HG02610 (cell line): ENCODE measurements at regions not wholly inside any gene's neighbourhood (a gene's known extent, or its start where the extent isn't known, plus 50 kb on each side); places are given as distances from the start of the nearest gene placed in this dataset.
"Not testable (repeated sequence)": the region's sequence is repeated elsewhere in the genome, so short reads cannot be mapped to it uniquely, and the experiment has no call there.

Source experiments
- ATAC-seq: cut with Tn5 transposase; IDR thresholded peaks from one replicate; pipeline ENCODE4 v1.9.1; 2021; ENCODE audit warnings: mild to moderate bottlenecking, moderate library complexity; ENCODE audit not compliant: unreplicated experiment

GRCh38 chr3:75311306-75311705, 352.8 kb upstream of the FRG2C start:
- not testable (repeated sequence) for ATAC-seq

GRCh38 chr3:75312469-75312868, 351.7 kb upstream of the FRG2C start:
- not testable (repeated sequence) for ATAC-seq

GRCh38 chr3:75319776-75320175, 344.4 kb upstream of the FRG2C start:
- ATAC-seq: not testable (repeated sequence)

GRCh38 chr3:75320369-75320768, 343.8 kb upstream of the FRG2C start:
- no peak for ATAC-seq

GRCh38 chr3:75321060-75321459, 343.1 kb upstream of the FRG2C start:
- no peak for ATAC-seq

GRCh38 chr3:75323936-75324335, 340.2 kb upstream of the FRG2C start:
- not testable (repeated sequence) for ATAC-seq

GRCh38 chr3:75325716-75326115, 338.4 kb upstream of the FRG2C start:
- no peak for ATAC-seq

- ATAC-seq: no peak
Measured at GRCh38 chr3:75327453-75327852, 336.7 kb upstream of the FRG2C start.

- ATAC-seq: no peak
Measured at GRCh38 chr3:75329476-75330097, 334.5 kb upstream of the FRG2C start.

GRCh38 chr3:75330446-75330845, 333.7 kb upstream of the FRG2C start:
- ATAC-seq: not testable (repeated sequence)

GRCh38 chr3:75332090-75332489, 332.0 kb upstream of the FRG2C start:
- ATAC-seq: not testable (repeated sequence)

- ATAC-seq: no peak
Measured at GRCh38 chr3:75332794-75333193, 331.3 kb upstream of the FRG2C start.

- no peak for ATAC-seq
Measured at GRCh38 chr3:75334299-75334698, 329.8 kb upstream of the FRG2C start.

GRCh38 chr3:75337226-75337900, 326.8 kb upstream of the FRG2C start:
- no peak for ATAC-seq

GRCh38 chr3:75338342-75338741, 325.8 kb upstream of the FRG2C start:
- no peak for ATAC-seq

- no peak for ATAC-seq
Measured at GRCh38 chr3:75341324-75342067, 322.6 kb upstream of the FRG2C start.

- ATAC-seq: no peak
Measured at GRCh38 chr3:75342425-75342824, 321.7 kb upstream of the FRG2C start.

GRCh38 chr3:75350536-75350935, 313.6 kb upstream of the FRG2C start:
- not testable (repeated sequence) for ATAC-seq

- not testable (repeated sequence) for ATAC-seq
Measured at GRCh38 chr3:75362086-75362784, 301.9 kb upstream of the FRG2C start.

GRCh38 chr3:75372964-75373363, 291.2 kb upstream of the FRG2C start:
- not testable (repeated sequence) for ATAC-seq

- ATAC-seq: not testable (repeated sequence)
Measured at GRCh38 chr3:75379840-75380239, 284.3 kb upstream of the FRG2C start.
